ENCODE measurements at regions not wholly inside any gene's neighbourhood (a gene's known extent, or its start where the extent isn't known, plus 50 kb on each side); places are given as distances from the start of the nearest gene placed in this dataset.

DNA sequence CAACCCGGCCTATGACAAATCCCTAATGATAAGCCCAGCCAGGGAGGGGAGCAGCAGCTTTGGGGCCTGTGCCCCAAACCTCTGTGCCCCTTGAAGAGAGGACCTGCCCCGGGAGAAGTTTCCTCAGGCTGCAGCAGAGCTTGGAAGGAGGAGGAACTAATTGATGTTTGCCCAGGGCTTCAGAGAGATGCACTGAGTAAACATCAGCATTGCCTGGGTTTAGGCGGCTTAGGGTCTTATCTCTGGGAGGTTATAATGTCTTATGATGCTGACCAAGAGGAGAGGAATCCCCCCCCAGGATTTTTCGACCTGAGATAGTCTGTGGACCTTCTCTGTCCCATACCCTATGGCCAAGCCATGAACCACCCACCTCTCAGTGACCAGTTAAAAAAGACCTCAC, 148.7 kb upstream of the SDK2 start:
- H3K4me1 ChIP-seq, result peaks cover 6% of the 10 kb centered on the region; the same call in 1 of the 2 replicates
- H3K9me3 ChIP-seq (replicated peaks), result no peaks in the 10 kb centered on the region
- no peak overlapping the region for H3K4me3 ChIP-seq
- H3K27me3 ChIP-seq, result peaks cover 3% of the 10 kb centered on the region; the same call in 1 of the 2 replicates
- no peak for DNase-seq
- no peak overlapping the region for H3K27ac ChIP-seq
- H3K36me3 ChIP-seq, result no peaks in the 10 kb centered on the region

DNA sequence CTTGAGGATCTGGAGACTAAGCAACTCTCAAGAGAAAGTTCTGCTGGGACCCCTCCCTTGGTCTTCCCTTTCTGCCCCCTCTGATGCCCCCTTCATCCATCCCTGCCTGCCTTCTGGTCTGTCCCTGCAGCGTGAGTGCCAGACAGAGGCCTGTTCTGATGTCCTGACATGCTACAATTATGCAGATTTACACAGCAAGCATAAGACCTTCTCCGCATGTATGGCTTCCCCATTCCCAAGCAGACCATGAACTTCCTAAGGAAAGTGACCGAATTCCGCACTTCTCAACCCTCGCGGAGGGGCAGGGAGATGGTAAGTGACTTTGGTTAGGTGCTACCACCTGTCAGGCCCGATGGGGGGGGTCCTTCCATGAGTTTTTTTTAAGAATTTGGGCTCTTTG, 150.1 kb upstream of the SDK2 start:
- H3K36me3 ChIP-seq, result no peaks in the 10 kb centered on the region
- H3K4me1 ChIP-seq, result peaks cover 6% of the 10 kb centered on the region; the same call in 1 of the 2 replicates
- no peak overlapping the region for H3K4me3 ChIP-seq
- H3K27me3 ChIP-seq, result peaks cover under 1% of the 10 kb centered on the region; the same call in 1 of the 2 replicates
- H3K27ac ChIP-seq, result no peak overlapping the region
- no peaks in the 10 kb centered on the region for H3K9me3 ChIP-seq (replicated peaks)
- DNase-seq, result no peak

DNA sequence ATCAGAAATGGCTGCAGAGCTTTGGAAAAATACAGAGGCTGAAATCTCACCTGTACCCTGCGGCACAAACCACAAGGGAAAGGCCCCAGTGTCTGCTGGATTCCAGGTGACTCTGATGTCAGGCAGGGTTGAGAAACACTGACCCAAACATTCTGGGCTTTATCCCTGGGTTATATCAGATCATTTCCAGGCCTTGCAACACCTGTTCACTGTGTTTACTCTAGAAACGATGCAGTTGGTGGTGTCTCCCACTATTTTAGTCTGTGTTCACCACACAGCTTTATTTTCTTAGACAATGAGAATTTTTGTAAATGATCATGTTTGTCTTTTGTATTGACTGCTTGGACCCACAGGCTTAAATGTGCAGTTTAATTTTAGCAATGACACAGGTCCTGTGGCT, 151.5 kb upstream of the SDK2 start:
- H3K4me3 ChIP-seq, result no peak overlapping the region
- H3K4me1 ChIP-seq, result peaks cover 6% of the 10 kb centered on the region; the same call in 1 of the 2 replicates
- H3K27me3 ChIP-seq, result no peaks in the 10 kb centered on the region; the same call in 1 of the 2 replicates
- no peaks in the 10 kb centered on the region for H3K9me3 ChIP-seq (replicated peaks)
- DNase-seq, result peak in 1 of 2 experiments; percentile 28
- no peaks in the 10 kb centered on the region for H3K36me3 ChIP-seq
- H3K27ac ChIP-seq, result no peak overlapping the region

DNA sequence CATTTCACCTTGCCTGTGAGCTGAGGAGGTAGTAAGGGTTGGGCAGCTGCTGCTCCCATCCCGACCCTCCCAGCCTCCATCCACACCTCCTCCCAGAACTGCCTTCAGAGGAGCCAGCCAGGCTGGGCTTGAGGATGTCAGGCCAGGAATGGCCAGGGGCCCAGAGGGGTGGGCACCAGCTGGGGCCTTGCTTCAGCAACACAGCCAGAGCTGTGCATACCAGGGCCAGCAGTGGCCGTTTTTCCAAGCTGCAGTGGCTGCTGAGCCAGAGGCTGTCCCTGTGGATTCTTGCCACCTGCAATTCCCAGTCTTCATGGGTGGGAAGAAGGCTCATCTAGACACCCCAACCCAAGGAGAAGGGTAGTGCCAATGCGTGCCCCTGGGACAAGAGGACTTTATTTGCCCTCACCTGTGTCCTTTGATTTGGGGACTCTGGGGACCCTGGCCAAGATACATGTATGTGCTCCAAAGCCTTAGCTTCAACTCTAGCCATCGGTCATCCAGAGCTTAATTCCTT, 153.4 kb upstream of the SDK2 start:
- no peaks in the 10 kb centered on the region for H3K9me3 ChIP-seq (replicated peaks)
- H3K4me1 ChIP-seq, result peaks cover 6% of the 10 kb centered on the region; the same call in 1 of the 2 replicates
- H3K27ac ChIP-seq, result no peak overlapping the region
- no peak for DNase-seq
- no peaks in the 10 kb centered on the region for H3K27me3 ChIP-seq
- H3K4me3 ChIP-seq, result no peak overlapping the region
- H3K36me3 ChIP-seq, result no peaks in the 10 kb centered on the region

DNA sequence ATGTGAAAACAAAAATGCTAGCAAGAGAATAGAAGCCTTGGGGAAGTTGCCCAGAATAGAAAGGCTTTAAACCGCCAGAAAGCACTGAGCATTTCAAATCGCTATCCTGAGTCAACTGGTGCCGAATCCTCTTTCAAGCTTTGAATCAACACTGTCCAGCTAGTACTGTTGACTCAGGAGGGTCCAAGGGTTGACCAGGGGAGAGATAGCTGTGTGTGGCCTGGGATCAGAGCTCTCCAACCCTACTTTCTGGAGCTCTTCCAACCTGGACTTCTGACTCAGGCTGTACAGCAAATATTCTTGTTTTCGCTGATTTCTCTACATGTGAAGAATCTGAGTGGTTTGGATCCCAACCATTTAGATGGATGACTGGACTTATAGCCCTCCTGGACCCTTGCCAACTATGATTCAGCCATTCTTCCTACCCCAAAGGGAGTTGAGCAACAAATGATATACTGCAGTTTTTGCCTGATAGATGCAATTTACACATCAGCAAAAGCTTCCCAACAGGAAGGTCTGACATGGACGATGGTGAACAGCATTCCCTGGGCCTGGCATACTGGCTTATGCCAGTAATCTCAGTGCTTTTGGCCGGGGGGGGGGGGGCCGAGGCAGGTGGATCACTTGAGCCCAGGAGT, 154.0 kb upstream of the SDK2 start:
- Histone ChIP-seq H3K4me3 (no peak overlapping the region), H3K27ac (no peak overlapping the region), H3K36me3 (no peaks in the 10 kb centered on the region), H3K4me1 (peaks cover 6% of the 10 kb centered on the region; the same call in 1 of the 2 replicates), H3K9me3 (replicated peaks) (no peaks in the 10 kb centered on the region), H3K27me3 (no peaks in the 10 kb centered on the region)
- peak in 1 of 2 experiments; percentile 44 for DNase-seq

DNA sequence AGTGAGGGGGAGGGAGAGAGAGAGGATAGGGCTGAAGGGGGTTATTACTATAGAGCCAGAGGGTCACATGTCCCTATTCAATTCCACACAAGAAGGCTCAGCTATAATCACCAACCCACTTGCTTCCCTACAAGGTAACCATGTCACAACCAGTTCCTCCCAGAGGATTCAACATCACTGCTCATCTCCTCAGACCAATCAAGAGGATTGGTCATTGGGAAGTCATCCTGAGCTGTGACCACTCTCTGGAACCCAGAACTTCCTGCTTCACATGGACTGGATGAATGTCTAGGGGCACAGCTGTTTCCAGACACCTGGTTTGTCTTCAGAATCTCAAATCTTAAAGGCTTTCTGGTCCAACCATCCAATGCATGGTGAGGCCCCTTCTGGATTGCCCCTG, 154.9 kb upstream of the SDK2 start:
- H3K36me3 ChIP-seq, result no peaks in the 10 kb centered on the region
- DNase-seq, result no peak
- no peak overlapping the region for H3K27ac ChIP-seq
- no peak overlapping the region for H3K4me3 ChIP-seq
- H3K4me1 ChIP-seq, result peaks cover 6% of the 10 kb centered on the region; the same call in 1 of the 2 replicates
- H3K9me3 ChIP-seq (replicated peaks), result no peaks in the 10 kb centered on the region
- no peaks in the 10 kb centered on the region for H3K27me3 ChIP-seq

DNA sequence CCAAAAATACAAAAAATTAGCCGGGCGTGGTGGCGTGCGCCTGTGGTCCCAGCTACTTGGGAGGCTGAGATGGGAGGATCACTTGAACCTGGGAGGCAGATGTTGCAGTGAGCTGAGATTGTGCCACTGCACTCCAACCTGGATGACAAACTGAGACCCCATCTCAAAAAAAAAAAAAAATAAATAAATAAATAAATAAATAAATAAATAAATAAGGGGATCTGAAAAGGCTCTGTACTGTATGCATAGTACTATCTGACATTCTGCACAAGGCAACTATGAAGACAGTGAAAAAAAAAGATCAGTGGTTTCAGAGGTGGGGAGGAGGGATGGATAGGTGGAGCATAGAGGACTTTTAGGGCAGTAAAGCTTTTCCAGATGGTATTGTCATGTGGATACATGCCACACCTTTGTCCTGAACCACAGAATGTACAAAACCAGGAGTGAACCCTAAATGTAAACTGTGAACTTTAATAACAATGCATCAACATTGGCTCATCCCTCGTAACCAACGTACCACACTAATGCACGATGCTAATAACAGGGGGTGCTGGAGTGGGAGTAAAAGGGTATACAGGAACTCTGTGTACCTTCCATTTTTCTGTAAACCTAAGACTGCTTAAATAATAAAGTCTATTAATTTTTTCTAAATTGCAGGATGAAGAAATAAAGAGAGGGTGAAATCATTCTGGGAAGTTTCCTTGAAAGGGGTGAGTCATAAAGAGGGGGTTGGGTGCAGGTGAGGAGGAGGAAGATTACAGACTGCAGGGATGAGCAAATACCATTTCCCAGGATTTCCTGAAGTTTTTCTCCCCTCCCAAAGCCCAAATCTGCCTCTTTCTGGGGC, 155.8 kb upstream of the SDK2 start:
- Histone ChIP-seq H3K4me3 (no peak overlapping the region), H3K9me3 (replicated peaks) (no peaks in the 10 kb centered on the region), H3K27me3 (no peaks in the 10 kb centered on the region), H3K4me1 (peaks cover 6% of the 10 kb centered on the region; the same call in 1 of the 2 replicates), H3K27ac (no peak overlapping the region), H3K36me3 (no peaks in the 10 kb centered on the region)
- DNase-seq, result no peak

DNA sequence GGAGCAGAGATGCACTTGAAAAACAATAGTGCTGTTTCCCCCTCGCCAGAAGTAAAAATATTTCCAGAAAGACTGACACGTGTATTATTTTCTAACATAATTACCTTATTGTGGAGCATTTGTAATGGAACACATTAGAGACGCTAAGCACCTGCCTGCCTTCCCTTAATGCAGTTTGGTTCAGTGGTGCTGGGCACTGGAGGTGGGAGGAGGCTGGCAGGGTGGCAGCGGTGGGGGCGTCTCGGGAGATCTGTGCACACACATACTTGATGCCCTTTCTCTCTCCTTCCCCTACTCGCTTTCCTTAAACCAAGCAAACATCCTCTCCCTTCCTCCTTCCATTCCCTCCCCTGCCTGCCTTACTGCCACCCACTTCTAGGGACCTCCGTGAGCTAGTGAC, 156.6 kb upstream of the SDK2 start:
- Histone ChIP-seq H3K9me3 (replicated peaks) (no peaks in the 10 kb centered on the region), H3K27ac (no peak overlapping the region), H3K4me3 (no peak overlapping the region), H3K27me3 (no peaks in the 10 kb centered on the region), H3K4me1 (peaks cover 3% of the 10 kb centered on the region; the same call in 1 of the 2 replicates), H3K36me3 (no peaks in the 10 kb centered on the region)
- DNase-seq, result no peak

DNA sequence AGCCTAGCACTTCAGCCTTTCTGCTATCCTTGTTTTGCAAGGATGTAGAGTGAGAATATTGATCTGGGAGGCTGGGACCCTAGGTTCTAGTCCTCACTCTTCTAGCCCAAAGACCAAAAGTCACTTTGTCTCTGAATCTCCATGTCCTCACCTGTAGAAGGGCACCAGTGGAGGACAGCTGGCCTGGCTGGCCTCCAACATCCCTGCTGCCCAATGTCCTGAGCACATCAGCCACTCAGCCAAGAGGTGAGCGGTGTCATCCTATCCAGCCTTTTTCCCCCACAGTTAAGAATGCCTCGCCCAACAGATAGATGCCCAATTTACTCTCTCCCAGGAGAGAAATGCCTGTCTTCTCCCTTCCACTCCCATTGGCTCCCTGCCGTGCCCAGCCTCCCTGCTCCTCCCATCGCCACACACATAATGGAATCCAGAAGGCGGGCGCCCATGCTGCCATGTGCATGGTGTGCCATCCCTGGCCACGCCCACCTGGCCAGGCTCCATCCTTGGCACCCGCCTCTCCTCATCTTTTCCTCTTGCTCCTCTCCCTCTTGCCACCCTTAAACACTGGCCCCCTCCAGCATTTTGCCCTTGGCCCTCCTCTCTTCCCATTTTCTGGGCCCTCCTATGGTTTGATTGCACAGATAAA, 157.3 kb upstream of the SDK2 start:
- Histone ChIP-seq H3K27me3 (no peaks in the 10 kb centered on the region), H3K4me1 (no peaks in the 10 kb centered on the region), H3K4me3 (no peak overlapping the region), H3K27ac (no peak overlapping the region), H3K36me3 (no peaks in the 10 kb centered on the region), H3K9me3 (replicated peaks) (no peaks in the 10 kb centered on the region)
- no peak for DNase-seq

DNA sequence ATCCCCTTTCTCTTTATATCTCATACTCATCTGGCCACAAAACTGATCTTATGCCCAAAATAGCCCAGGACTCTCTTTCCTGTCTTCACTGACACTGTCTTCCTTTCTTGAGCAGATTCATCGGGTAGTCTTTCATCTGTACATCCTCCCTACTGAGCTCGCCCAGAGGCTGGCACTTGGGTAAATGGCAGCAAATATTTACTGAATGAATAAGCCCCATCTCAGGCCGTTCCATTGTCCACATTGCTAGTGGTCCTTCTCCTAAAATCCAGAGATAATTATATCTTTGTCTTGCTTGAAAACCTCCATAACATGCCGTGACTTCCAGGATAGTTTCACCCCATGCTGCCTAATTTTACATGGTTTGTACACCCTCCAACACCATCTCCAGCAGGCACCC, 158.1 kb upstream of the SDK2 start:
- H3K27me3 ChIP-seq, result no peaks in the 10 kb centered on the region; the same call in 1 of the 2 replicates
- no peaks in the 10 kb centered on the region for H3K4me1 ChIP-seq
- no peaks in the 10 kb centered on the region for H3K9me3 ChIP-seq (replicated peaks)
- DNase-seq, result no peak
- H3K27ac ChIP-seq, result no peak overlapping the region
- no peak overlapping the region for H3K4me3 ChIP-seq
- no peaks in the 10 kb centered on the region for H3K36me3 ChIP-seq

DNA sequence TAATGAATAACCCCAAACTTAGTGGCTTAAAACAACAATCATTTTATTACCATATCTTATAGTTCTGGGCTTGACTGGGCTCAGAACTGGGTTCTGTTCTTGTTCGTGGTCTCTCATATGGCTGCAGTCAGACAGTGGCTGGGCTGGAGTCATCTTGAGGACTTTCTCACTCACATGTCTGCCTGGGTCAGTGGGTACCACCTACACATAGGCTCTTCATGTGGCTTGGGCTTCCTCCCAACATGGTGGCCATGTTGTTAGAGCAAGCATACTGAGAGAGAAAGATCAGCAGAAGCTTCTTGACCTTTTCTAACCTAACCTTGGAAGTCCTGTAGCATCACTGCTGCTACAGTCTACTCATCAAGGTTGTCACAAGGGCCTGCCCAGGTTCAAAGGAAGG, 158.6 kb upstream of the SDK2 start:
- no peak overlapping the region for H3K27ac ChIP-seq
- H3K27me3 ChIP-seq, result no peaks in the 10 kb centered on the region; the same call in 1 of the 2 replicates

DNA sequence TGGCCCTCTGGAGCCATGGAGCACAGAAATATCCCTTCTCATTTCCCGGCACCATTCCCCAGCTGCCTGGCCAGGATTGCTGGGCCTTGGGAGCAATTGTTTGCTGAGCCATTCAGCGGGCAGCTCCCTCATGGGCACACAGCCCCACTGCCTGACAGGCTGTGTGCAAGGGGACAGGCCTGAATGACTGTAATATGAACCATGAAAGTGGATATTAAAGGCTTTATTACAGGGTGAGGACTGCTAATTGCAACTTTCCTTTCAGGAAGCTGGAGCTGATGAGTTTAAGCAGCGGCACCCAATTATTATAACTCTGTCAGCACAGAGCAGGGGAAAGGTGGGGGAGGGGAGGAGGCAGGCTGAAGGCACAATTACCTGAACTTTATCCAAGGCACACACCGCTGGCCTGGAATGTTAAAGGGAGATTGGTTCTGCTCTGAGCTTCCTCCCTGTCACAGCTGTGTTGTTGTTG, 159.8 kb upstream of the SDK2 start:
- Histone ChIP-seq H3K4me3 (no peak overlapping the region), H3K27me3 (no peaks in the 10 kb centered on the region; the same call in 1 of the 2 replicates), H3K27ac (no peak overlapping the region), H3K36me3 (no peaks in the 10 kb centered on the region), H3K9me3 (replicated peaks) (no peaks in the 10 kb centered on the region), H3K4me1 (no peaks in the 10 kb centered on the region)
- DNase-seq, result no peak

More for the DNA sequence above, 158.6 kb upstream of the SDK2 start:
- Histone ChIP-seq H3K4me1 (no peaks in the 10 kb centered on the region), H3K36me3 (no peaks in the 10 kb centered on the region), H3K4me3 (no peak overlapping the region), H3K9me3 (replicated peaks) (no peaks in the 10 kb centered on the region)
- DNase-seq, result no peak

DNA sequence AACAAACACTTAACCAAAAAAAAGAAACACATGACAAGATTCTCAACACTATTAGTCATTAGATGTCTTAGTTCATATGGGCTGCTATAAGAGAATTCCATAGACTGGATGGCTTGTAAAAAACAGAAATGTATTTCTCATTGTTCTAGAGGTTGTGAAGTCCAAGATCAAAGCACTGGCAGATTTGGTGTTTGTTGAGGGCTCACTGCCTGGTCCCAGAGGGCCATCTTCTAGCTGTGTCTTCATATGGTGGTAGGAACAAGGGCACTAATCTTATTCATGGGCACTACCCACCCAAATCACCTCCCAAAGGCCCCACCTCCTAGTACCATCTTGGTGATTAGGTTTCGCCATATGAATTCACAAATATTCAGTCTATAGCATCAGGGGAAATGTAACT, 162.5 kb upstream of the SDK2 start:
- H3K4me1 ChIP-seq, result no peaks in the 10 kb centered on the region
- no peak for DNase-seq
- H3K36me3 ChIP-seq, result no peaks in the 10 kb centered on the region
- H3K4me3 ChIP-seq, result no peak overlapping the region
- no peaks in the 10 kb centered on the region; the same call in 1 of the 2 replicates for H3K9me3 ChIP-seq (replicated peaks)
- no peak overlapping the region for H3K27ac ChIP-seq
- H3K27me3 ChIP-seq, result no peaks in the 10 kb centered on the region; the same call in 1 of the 2 replicates

DNA sequence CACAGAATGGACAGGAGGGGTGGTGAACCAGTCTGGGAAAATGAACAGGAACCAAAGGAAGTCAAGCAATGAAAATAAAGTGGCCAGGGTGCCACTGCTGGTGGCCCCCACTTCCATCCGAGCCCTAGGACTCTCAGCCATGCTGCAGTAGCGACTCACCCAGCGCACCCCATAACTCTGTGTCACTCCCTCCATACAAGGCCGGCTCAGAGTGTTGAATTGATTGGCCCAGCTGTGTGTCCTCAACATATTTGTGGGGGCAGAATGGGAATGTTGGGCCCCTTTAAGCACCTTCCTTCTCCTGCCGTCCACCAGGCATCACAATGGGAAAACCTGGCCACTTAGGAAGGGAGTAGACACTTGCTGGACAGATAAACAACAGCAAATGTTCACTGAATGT, 169.0 kb upstream of the SDK2 start:
- no peaks in the 10 kb centered on the region; the same call in 1 of the 2 replicates for H3K9me3 ChIP-seq (replicated peaks)
- H3K36me3 ChIP-seq, result no peaks in the 10 kb centered on the region
- DNase-seq, result no peak
- H3K27me3 ChIP-seq, result peaks cover 13% of the 10 kb centered on the region
- H3K27ac ChIP-seq, result no peak overlapping the region
- no peaks in the 10 kb centered on the region for H3K4me1 ChIP-seq
- no peak overlapping the region for H3K4me3 ChIP-seq

Measured in SJCRH30 (cell line).